K562 (cell line): ENCODE measurements at regions not wholly inside any gene's neighbourhood (a gene's known extent, or its start where the extent isn't known, plus 50 kb on each side); places are given as distances from the start of the nearest gene placed in this dataset.
A peak's percentile ranks its signal among the peaks of the same experiment; 100 is the strongest.

ENCODE experiments used
- ATAC-seq: fragments of 200-7000 bp; cut with Tn5 transposase; 3 replicates; pipeline ENCODE4 v1.9.1; 2020; ENCODE audit warnings: moderate library complexity
- BruUV-seq: library from RNA; stranded (reverse); fragments of 400-500 nt; replicated peaks from 2 replicates; lab custom pipeline; 2021; lab: Mats Ljungman, UMichigan
- CTCF ChIA-PET: fragments of 300-600 bp; formaldehyde crosslinking; extraction: SDS; loops from one replicate; lab custom pipeline; 2021; ENCODE audit warnings: low intra/inter-chr PET ratio; lab: Yijun Ruan, JAX
- POLR2A ChIA-PET: fragments of 300-600, 350-650 bp; sonication (Branson Sonifier 250); formaldehyde crosslinking; extraction: SDS; loops from one replicate; lab custom pipeline; 2021; ENCODE audit warnings: antibody characterized with exemption, inconsistent platforms; lab: Yijun Ruan, JAX
- DNase-seq, 4 experiments: peaks; one replicate each; pipeline versions ENCODE4 v3.0.0 to v3.0.0-alpha.2; 2011 to 2018; ENCODE audit warnings: low spot score in 3 of 4, mixed read lengths in 3 of 4; ENCODE audit errors: extremely low read depth in 1 of 4
- FAIRE-seq: peaks from 2 replicates; lab custom pipeline; 2011; peaks lifted over from hg19 to GRCh38; lab: Jason Lieb, UNC
- H2AFZ ChIP-seq: 2 replicates; pipeline ENCODE4 v1.6.0; 2011; ENCODE audit warnings: low read depth, low read length, control low read depth, inconsistent platforms
- H3K27ac ChIP-seq: fragments of 200-600 bp; 3 replicates; pipeline ENCODE4 v1.8.0; 2011; ENCODE audit warnings: low read depth, mild to moderate bottlenecking, control low read depth, inconsistent platforms, low read length, moderate library complexity, mixed read lengths; ENCODE audit errors: extremely low read depth
- H3K27me3 ChIP-seq, 2 experiments: fragments of 300-600 bp in 1 of 2; 2 replicates in 1 of 2; 3 replicates in 1 of 2; pipeline versions ENCODE4 v1.6.0 to v1.8.0; 2011; ENCODE audit warnings: inconsistent platforms in 2 of 2, low read length in 2 of 2, mild to moderate bottlenecking in 1 of 2, mixed read lengths in 1 of 2, moderate library complexity in 1 of 2; ENCODE audit not compliant: control insufficient read depth in 2 of 2, insufficient read depth in 2 of 2
- H3K36me3 ChIP-seq: fragments of 300-600 bp; 3 replicates; pipeline ENCODE4 v1.8.0; 2011; ENCODE audit warnings: mild to moderate bottlenecking, low read length, inconsistent platforms; ENCODE audit not compliant: control insufficient read depth, insufficient read depth
- H3K4me1 ChIP-seq, 2 experiments: fragments of 200-600 bp in 1 of 2; replicated peaks in 1 of 2; 2 replicates in 1 of 2; 3 replicates in 1 of 2; pipeline versions ENCODE4 v1.5.1 to v1.8.0; 2011; ENCODE audit warnings: inconsistent platforms in 2 of 2, low read length in 2 of 2, mild to moderate bottlenecking in 1 of 2, mixed read lengths in 1 of 2, moderate library complexity in 1 of 2; ENCODE audit not compliant: control insufficient read depth in 2 of 2, insufficient read depth in 2 of 2
- H3K4me2 ChIP-seq: 2 replicates; pipeline ENCODE4 v1.6.1; 2011; ENCODE audit warnings: low read length, control low read depth, inconsistent platforms, mixed read lengths; ENCODE audit not compliant: insufficient read depth
- H3K4me3 ChIP-seq: fragments of 200-600 bp; sonication (generic), shearing (Covaris generic); 2 replicates; pipeline ENCODE4 v1.5.1; 2016; ENCODE audit warnings: control low read depth, inconsistent platforms
- H3K79me2 ChIP-seq: fragments of 200-600 bp; 3 replicates; pipeline ENCODE4 v1.8.0; 2011; ENCODE audit warnings: low read length, inconsistent platforms; ENCODE audit not compliant: control insufficient read depth, insufficient read depth
- H3K9ac ChIP-seq, 2 experiments: 2 replicates each; pipeline versions ENCODE4 v1.6.0 to v1.6.1; 2011; ENCODE audit warnings: low read depth in 2 of 2, low read length in 2 of 2, control low read depth in 1 of 2, inconsistent platforms in 1 of 2, mild to moderate bottlenecking in 1 of 2, mixed read lengths in 1 of 2; ENCODE audit not compliant: insufficient read depth in 1 of 2
- H3K9me1 ChIP-seq: one replicate; pipeline ENCODE4 v1.6.0; 2011; ENCODE audit warnings: inconsistent platforms, mild to moderate bottlenecking, low read length, moderate library complexity; ENCODE audit not compliant: control insufficient read depth, insufficient read depth
- H3K9me3 ChIP-seq: replicated peaks from 2 replicates; pipeline ENCODE4 v1.5.1; 2011; ENCODE audit warnings: low read depth, low read length, inconsistent platforms; ENCODE audit not compliant: control insufficient read depth, insufficient read depth
- H4K20me1 ChIP-seq: replicated peaks from 2 replicates; pipeline ENCODE4 v1.6.1; 2011; ENCODE audit warnings: low read length, inconsistent platforms, mixed read lengths; ENCODE audit not compliant: control insufficient read depth, insufficient read depth
- DNMT1 ChIP-seq: fragments of 450-650 bp; IDR thresholded peaks from 2 replicates; pipeline ENCODE4 v1.6.1; 2016; ENCODE audit warnings: antibody characterized with exemption, mild to moderate bottlenecking
- KDM5B ChIP-seq: fragments of 200-600 bp; sonication (generic); IDR thresholded peaks from 2 replicates; pipeline ENCODE4 v1.6.1; 2012; ENCODE audit warnings: low read depth, mild to moderate bottlenecking, moderate library complexity, low read length, control low read depth, inconsistent platforms; ENCODE audit not compliant: insufficient replicate concordance
- L3MBTL2 ChIP-seq: fragments of 450-650 bp; IDR thresholded peaks from 2 replicates; pipeline ENCODE4 v1.6.1; 2016; ENCODE audit warnings: mild to moderate bottlenecking, moderate library complexity
- MED1 ChIP-seq: sonication (generic); formaldehyde crosslinking; IDR thresholded peaks from 2 replicates; pipeline ENCODE4 v1.8.1; 2023; ENCODE audit warnings: missing genetic modification reagents, borderline replicate concordance
- PRMT5 ChIP-seq: sonication (generic); formaldehyde crosslinking; IDR thresholded peaks from 2 replicates; pipeline ENCODE4 v1.5.0; 2020; ENCODE audit warnings: missing genetic modification reagents
- RBM25 ChIP-seq: fragments of 200-400 bp; formaldehyde crosslinking; IDR thresholded peaks from 2 replicates; pipeline ENCODE4 v1.6.1; 2018; ENCODE audit warnings: low read length, low read depth, moderate library complexity; ENCODE audit not compliant: severe bottlenecking
- RFX5 ChIP-seq: IDR thresholded peaks from 2 replicates; pipeline ENCODE4 v1.6.1; 2011; ENCODE audit warnings: low read depth, mild to moderate bottlenecking, improper control_type of control experiment, low read length
- SAP30 ChIP-seq: fragments of 200-600 bp; sonication (generic); IDR thresholded peaks from 2 replicates; pipeline ENCODE4 v1.6.1; 2012; ENCODE audit warnings: borderline replicate concordance, low read depth, mild to moderate bottlenecking, moderate library complexity, low read length, control low read depth, inconsistent platforms; ENCODE audit not compliant: insufficient read depth, poor library complexity, severe bottlenecking
- SUPT5H ChIP-seq: fragments of 450-650 bp; IDR thresholded peaks from 2 replicates; pipeline ENCODE4 v1.6.1; 2016
- XRCC4 ChIP-seq: IDR thresholded peaks from one replicate; pipeline ENCODE4 v1.6.1; 2011; ENCODE audit not compliant: insufficient read depth, insufficient read length; ENCODE audit errors: extremely low read depth
- XRCC5 ChIP-seq: fragments of 200-400 bp; formaldehyde crosslinking; IDR thresholded peaks from 2 replicates; pipeline ENCODE4 v1.6.1; 2017; ENCODE audit warnings: low read depth, mild to moderate bottlenecking, low read length
- ZNF124 ChIP-seq: sonication (generic); formaldehyde crosslinking; IDR thresholded peaks from 2 replicates; pipeline ENCODE4 v1.8.1; 2022; ENCODE audit warnings: missing genetic modification reagents
- ZNF717 ChIP-seq: fragments of 250-450 bp; sonication (Bioruptor Pico); IDR thresholded peaks from 2 replicates; pipeline ENCODE4 v1.5.0; 2021
- WGBS: fragments of 100-300 bp; shearing (Covaris generic); methylation state at CpG from one replicate; pipeline ENCODE4 v1.1.6; 2016; ENCODE audit warnings: low coverage, mixed read lengths; ENCODE audit not compliant: insufficient coverage; ENCODE audit errors: missing lambda C conversion rate; 5-methylcytosine and 5-hydroxymethylcytosine counted together
- in situ Hi-C: fragments of 300-500 bp; cut with MboI; formaldehyde crosslinking; loops from 4 replicates; pipeline ENCODE4 v1.15.0; 2018; ENCODE audit warnings: inconsistent platforms, mixed read lengths
- intact Hi-C: fragments of 100-400 bp; cut with micrococcal nuclease; formaldehyde crosslinking; loops from 2 replicates; pipeline ENCODE4 v1.14.2; 2022
- TF ChIP-seq, protein P1 (sequence below): fragments of 250-450 bp; sonication (Bioruptor Pico); IDR thresholded peaks from 2 replicates; pipeline ENCODE4 v1.9.0; 2021; ENCODE audit warnings: mild to moderate bottlenecking

DNA sequence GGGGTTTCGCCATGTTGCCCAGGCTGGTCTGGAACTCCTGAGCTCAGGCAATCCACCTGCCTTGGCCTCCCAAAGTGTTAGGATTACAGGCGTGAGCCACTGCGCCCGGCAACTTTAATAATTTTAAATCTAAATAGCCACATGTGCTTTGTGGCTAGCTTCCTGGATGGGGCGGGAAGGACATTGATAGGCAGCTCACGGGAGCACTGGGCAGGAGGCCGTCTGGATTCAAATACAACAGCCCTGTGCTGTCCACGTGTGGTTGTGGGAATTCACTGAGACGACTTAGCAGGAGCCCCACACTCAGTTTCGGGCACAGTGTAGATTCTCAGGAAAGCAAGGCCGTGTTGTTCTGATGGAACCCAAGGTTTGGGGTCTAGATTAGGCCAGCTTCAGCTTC, 177.1 kb downstream of the ETS2 start:
- H3K27ac ChIP-seq = no peak overlapping the region
- no peaks in the 10 kb centered on the region for H3K9me3 ChIP-seq
- H2AFZ ChIP-seq = no peak overlapping the region
- POLR2A ChIA-PET = interaction anchor here (0.5 kb wide), 1 partner anchor 36 kb away, joined by 3 read pairs; no protein-coding TSS in a partner anchor
- no peaks in the 10 kb centered on the region for H3K9me1 ChIP-seq
- no peak overlapping the region for H3K4me3 ChIP-seq
- ATAC-seq = no peak
- TF ChIP-seq RBM25 = peak; percentile 51
- TF ChIP-seq ZNF717 (CRISPR knock-in tag) = no peak
- TF ChIP-seq, all 486 proteins: peak for 1
- BruUV-seq = no TSS peak
- Histone ChIP-seq H3K4me1 (peaks cover 13 to 23% of the 10 kb centered on the region in 2 experiments), H3K36me3 (no peaks in the 10 kb centered on the region), H3K79me2 (no peaks in the 10 kb centered on the region), H4K20me1 (peaks cover 3% of the 10 kb centered on the region; the same call in 1 of the 2 replicates), H3K27me3 (peaks cover 16 to 34% of the 10 kb centered on the region in 2 experiments; a peak in 4 of 5 replicates), H3K4me2 (no peak overlapping the region), H3K9ac (no peak overlapping the region)
- in situ Hi-C loops (no loop called here), intact Hi-C loops (no loop called here)
- CTCF ChIA-PET = no interaction called here
- FAIRE-seq (no peak), DNase-seq (no peak)
- WGBS = 34% methylated on average over 11 of the region's 11 CpGs

DNA sequence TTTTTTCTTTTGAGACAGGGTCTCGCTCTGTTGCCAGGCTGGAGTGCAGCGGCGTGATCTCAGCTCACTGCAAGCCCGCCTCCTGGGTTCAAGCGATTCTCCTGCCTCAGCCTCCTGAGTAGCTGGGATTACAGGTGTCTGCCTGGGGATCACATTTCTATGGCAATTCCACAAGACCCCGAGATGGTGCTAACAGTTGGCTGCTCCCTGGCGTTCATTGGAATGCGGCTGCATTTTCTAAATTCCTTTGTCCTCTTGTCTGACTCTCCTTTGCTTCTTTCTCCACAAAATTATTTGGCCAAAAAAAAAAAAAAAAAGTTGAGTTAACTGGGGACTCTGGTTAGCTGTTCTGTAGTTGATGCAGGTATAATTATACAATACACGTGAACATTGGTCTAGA, 176.4 kb downstream of the ETS2 start:
- in situ Hi-C loops = no loop called here
- ChIA-PET CTCF (no interaction called here), POLR2A (no interaction called here)

More for the DNA sequence above, 176.4 kb downstream of the ETS2 start:
- Histone ChIP-seq H3K9me3 (no peaks in the 10 kb centered on the region), H3K4me3 (no peak overlapping the region), H3K9me1 (no peaks in the 10 kb centered on the region), H3K9ac (no peak overlapping the region), H3K4me1 (peaks cover 13 to 23% of the 10 kb centered on the region in 2 experiments), H3K27me3 (peaks cover 12 to 27% of the 10 kb centered on the region in 2 experiments; a peak in 4 of 5 replicates), H3K36me3 (no peaks in the 10 kb centered on the region), H4K20me1 (peaks cover 3% of the 10 kb centered on the region; the same call in 1 of the 2 replicates), H3K4me2 (no peak overlapping the region), H3K27ac (no peak overlapping the region), H2AFZ (no peak overlapping the region), H3K79me2 (no peaks in the 10 kb centered on the region)
- intact Hi-C loops = no loop called here
- WGBS = 35% methylated on average over 9 of the region's 9 CpGs
- DNase-seq = no peak
- TF ChIP-seq KDM5B (no peak), ZNF124 (CRISPR knock-in tag) (no peak), L3MBTL2 (no peak), MED1 (CRISPR knock-in tag) (no peak), XRCC4 (no peak), PRMT5 (CRISPR knock-in tag) (no peak), SUPT5H (no peak), SAP30 (no peak), DNMT1 (no peak), XRCC5 (no peak), RFX5 (no peak)
- TF ChIP-seq, protein P1, sequence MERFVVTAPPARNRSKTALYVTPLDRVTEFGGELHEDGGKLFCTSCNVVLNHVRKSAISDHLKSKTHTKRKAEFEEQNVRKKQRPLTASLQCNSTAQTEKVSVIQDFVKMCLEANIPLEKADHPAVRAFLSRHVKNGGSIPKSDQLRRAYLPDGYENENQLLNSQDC (CRISPR knock-in tag) = no peak
- FAIRE-seq = no peak
- ATAC-seq = no peak
- no TSS peak for BruUV-seq
